ENCODE measurements at regions not wholly inside any gene's neighbourhood (a gene's known extent, or its start where the extent isn't known, plus 50 kb on each side); places are given as distances from the start of the nearest gene placed in this dataset.

DNA sequence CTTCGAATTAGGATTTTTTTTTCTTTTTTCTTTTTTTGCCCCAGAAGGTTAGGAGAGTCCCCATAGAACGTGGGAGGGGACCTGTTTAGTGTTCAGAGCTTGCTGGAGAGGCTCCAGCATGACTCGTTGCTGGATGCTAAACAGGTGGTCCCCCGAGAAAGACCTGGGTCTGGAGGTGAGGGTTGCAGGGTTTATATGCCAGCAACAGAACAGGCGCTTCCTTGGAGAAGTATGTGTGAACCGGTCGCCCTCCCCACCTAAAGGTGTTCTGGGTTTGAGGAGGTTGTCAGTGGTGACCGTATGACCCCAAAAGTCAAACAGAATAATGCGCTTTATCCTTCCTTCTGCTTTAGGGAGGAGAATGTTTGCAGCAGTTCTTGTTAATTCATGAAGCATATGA is 52.1 kb upstream of the SHOX start:
- TF ChIP-seq, protein P1, sequence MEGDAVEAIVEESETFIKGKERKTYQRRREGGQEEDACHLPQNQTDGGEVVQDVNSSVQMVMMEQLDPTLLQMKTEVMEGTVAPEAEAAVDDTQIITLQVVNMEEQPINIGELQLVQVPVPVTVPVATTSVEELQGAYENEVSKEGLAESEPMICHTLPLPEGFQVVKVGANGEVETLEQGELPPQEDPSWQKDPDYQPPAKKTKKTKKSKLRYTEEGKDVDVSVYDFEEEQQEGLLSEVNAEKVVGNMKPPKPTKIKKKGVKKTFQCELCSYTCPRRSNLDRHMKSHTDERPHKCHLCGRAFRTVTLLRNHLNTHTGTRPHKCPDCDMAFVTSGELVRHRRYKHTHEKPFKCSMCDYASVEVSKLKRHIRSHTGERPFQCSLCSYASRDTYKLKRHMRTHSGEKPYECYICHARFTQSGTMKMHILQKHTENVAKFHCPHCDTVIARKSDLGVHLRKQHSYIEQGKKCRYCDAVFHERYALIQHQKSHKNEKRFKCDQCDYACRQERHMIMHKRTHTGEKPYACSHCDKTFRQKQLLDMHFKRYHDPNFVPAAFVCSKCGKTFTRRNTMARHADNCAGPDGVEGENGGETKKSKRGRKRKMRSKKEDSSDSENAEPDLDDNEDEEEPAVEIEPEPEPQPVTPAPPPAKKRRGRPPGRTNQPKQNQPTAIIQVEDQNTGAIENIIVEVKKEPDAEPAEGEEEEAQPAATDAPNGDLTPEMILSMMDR (IDR thresholded peaks at IDR 0.05): no peak
- H3K9me3 ChIP-seq (ENCODE audit: control insufficient read depth, low read length): no peaks in the 10 kb centered on the region

DNA sequence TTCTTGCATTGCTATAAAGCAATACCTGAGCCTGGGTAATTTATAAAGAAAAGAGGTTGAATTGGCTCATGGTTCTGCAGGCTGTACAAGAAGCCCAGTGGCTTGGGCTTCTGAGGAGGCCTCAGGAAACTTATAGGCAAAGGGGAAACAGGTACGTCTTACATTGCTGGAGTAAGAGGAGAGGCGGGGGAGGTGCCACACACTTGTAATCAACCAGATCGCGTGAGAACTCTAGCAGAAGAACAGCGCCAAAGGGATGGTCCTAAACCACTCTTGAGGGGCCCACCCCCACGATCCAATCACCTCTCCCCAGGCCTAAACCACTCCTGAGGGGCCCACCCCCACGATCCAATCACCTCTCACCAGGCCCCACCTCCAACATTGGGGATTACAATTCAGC is 50.6 kb upstream of the SHOX start:
- Histone ChIP-seq H3K79me2 (no peaks in the 10 kb centered on the region), H3K4me2 (ENCODE audit: low read length) (no peak overlapping the region), H3K9me3 (ENCODE audit: control insufficient read depth, low read length) (no peaks in the 10 kb centered on the region), H3K9ac (no peak overlapping the region), H3K4me3 (ENCODE audit: low read depth, low read length) (no peak overlapping the region), H3K27me3 (ENCODE audit: control insufficient read depth, insufficient read depth, low read length) (no peaks in the 10 kb centered on the region), H3K27ac (no peak overlapping the region), H3K4me1 (no peaks in the 10 kb centered on the region), H3K36me3 (ENCODE audit: control insufficient read depth, insufficient read depth, low read length) (no peaks in the 10 kb centered on the region), H2AFZ (no peak overlapping the region)
- TF ChIP-seq, protein P1 (IDR thresholded peaks at IDR 0.05): no peak

More for the DNA sequence above, 52.1 kb upstream of the SHOX start:
- Histone ChIP-seq H3K4me2 (ENCODE audit: low read length) (no peak overlapping the region), H2AFZ (no peak overlapping the region), H3K79me2 (no peaks in the 10 kb centered on the region), H3K27me3 (ENCODE audit: control insufficient read depth, insufficient read depth, low read length) (no peaks in the 10 kb centered on the region), H3K27ac (no peak overlapping the region), H3K36me3 (ENCODE audit: control insufficient read depth, insufficient read depth, low read length) (no peaks in the 10 kb centered on the region), H3K9ac (no peak overlapping the region), H3K4me3 (ENCODE audit: low read depth, low read length) (no peak overlapping the region), H3K4me1 (no peaks in the 10 kb centered on the region)
